GM18508 (cell line): ENCODE measurements at regions not wholly inside any gene's neighbourhood (a gene's known extent, or its start where the extent isn't known, plus 50 kb on each side); places are given as distances from the start of the nearest gene placed in this dataset.
"Not testable (repeated sequence)": the region's sequence is repeated elsewhere in the genome, so short reads cannot be mapped to it uniquely, and the experiment has no call there.

Experiments used
- ATAC-seq: cut with Tn5 transposase; IDR thresholded peaks from one replicate; pipeline ENCODE4 v1.9.1; 2021; ENCODE audit warnings: moderate number of reproducible peaks; ENCODE audit not compliant: insufficient read depth, unreplicated experiment

- no peak for ATAC-seq
Observed at GRCh38 chr1:79151006-79151796, 144.7 kb upstream of the ADGRL4 start.

DNA sequence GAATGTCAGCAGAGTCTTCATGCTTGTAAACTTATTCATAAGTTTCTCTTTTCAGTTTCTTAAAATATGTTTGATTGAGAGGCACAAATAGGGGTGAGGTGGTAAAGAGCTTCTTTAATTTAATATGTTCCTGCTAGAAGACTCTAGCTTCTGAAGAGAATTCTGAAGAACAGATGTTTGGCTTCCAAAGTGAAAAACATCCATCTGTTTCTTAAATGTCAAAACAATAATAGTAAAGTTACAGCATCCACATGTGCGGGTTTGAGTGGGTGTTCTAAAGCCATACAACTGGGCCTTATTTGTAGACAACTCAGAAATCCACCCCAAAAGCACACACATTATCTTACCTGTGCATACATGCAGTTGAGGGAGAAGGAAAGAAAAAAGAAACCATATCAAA, 144.0 kb upstream of the ADGRL4 start:
- ATAC-seq: no peak

DNA sequence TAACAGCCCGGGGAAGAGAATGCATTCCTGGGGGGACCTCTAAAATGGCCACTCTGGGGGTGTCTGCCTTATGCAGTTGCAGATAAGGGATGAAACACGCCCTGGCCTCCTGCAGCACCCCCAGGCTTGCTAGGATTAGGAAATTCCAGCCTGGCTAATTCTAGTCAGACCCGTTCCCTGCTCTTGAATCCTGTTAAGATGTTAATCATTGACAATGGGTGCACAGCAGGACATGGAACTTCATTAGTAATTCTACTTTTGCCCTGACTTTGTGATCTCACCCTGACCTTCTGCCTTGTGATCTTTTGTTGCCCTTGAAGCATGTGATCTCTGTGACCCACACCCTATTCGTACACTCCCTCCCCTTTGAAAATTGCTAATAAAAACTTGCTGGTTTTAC, 131.7 kb upstream of the ADGRL4 start:
- not testable (repeated sequence) for ATAC-seq

DNA sequence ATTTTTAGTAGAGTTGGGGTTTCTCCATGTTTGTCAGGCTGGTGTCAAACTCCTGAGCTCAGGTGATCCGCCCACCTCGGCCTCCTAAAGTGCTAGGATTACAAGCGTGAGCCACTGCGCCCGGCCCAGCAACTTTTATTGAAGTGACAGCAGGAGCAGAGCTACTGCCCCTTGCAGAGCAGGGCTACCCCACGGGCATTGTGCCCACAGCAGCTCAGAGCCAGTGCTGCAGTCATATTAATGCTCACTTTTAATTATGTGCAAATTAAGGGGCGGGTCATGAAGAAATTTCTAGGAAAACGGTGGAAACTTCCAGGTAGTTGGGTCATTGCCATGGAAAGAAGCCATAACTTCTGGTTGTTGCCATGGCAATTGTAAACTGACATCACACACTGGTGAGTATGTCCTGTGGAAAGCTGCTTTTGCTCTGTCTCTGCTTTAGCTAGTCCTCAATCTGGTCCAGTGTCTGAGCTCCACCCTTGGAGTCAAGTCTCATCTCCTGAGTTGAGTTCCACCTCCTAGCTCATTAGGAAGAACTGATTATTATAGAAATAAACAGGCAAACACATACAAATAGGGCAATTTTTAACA, 127.3 kb upstream of the ADGRL4 start:
- ATAC-seq: no peak

GRCh38 chr1:79131626-79132025, 125.1 kb upstream of the ADGRL4 start:
- no peak for ATAC-seq

GRCh38 chr1:79129914-79130313, 123.4 kb upstream of the ADGRL4 start:
- no peak for ATAC-seq

DNA sequence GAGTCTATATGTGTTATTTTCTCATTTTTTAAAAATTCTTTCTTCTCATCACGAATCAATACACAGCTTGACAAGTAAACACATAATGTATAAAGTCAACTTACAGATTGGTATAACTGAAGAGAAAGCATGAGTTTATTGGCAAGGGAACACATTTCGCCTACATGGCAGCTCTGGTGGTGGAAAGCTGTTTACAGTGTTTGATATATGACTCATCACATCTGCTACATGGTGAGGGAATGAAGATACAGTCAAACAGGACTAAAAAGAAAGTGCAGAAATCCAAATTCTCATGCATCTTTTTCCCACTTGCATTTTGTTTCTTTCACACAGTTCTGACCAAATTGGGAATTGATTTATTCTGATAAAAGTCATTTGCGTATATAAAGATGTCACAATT, 122.2 kb upstream of the ADGRL4 start:
- no peak for ATAC-seq

GRCh38 chr1:79124756-79125155, 118.2 kb upstream of the ADGRL4 start:
- ATAC-seq: no peak

GRCh38 chr1:79122521-79122920, 116.0 kb upstream of the ADGRL4 start:
- no peak for ATAC-seq

DNA sequence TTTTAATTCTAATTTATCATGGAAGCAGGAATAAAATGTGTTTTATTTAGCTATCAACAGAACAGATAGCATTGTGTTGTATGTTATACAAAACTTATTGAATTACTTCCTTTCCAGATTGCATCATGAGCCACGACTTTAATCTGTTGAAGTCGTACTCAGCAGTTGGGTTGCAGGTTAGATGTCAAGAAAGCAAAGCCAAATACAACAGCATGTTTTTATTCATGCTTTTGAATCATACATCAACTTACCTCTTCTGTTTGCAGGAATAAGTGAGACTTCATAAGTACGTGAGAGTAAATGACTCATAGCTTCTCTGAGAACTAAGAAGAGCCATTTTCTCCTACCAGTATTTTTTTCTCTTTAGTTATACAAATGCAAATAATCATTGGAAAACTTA, 110.8 kb upstream of the ADGRL4 start:
- ATAC-seq: no peak

GRCh38 chr1:79113836-79114235, 107.3 kb upstream of the ADGRL4 start:
- no peak for ATAC-seq

GRCh38 chr1:79110749-79111148, 104.2 kb upstream of the ADGRL4 start:
- no peak for ATAC-seq

GRCh38 chr1:79109445-79109844, 102.9 kb upstream of the ADGRL4 start:
- ATAC-seq: no peak

- no peak for ATAC-seq
Observed at GRCh38 chr1:79105500-79105899, 99.0 kb upstream of the ADGRL4 start.

DNA sequence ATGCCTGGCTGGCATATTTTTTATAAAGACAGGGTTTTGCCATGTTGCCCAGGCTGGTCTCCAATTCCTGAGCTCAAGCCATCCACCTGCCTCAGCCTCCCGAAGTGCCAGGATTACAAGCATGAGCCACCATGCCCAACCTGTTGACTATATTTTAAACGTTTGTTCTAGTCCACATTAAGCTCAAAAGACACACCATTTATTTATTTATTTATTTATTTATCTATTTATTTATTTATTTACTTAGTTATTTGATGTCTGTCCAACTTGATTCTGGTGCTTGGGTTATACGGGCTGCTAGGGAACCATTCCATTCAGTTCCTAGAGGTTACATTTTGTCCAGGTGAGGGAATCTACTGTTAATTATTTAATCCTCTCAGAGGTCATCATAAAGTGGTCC, 98.1 kb upstream of the ADGRL4 start:
- ATAC-seq: no peak

- no peak for ATAC-seq
Observed at GRCh38 chr1:79100385-79100784, 93.9 kb upstream of the ADGRL4 start.

GRCh38 chr1:79090985-79091384, 84.5 kb upstream of the ADGRL4 start:
- no peak for ATAC-seq

GRCh38 chr1:79089946-79090345, 83.4 kb upstream of the ADGRL4 start:
- ATAC-seq: no peak

DNA sequence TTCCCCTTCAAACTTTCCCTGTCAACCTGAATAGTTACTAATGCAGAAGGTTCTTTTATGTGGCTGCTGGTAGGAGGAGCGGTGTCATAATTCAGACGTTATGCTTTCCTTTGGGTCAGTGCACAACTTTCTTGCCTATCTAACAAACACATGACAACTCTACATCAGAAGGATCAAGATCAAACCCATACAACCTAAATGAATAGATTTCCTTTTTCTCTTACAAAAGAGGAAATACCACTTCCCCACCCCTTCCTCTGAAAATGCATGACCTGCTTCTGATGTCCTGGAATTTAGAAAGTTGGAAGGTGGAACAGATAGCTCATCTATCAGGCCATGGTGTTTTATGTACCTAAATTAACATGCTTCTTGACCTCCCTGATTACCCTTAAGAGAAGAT, 75.7 kb upstream of the ADGRL4 start:
- no peak for ATAC-seq

DNA sequence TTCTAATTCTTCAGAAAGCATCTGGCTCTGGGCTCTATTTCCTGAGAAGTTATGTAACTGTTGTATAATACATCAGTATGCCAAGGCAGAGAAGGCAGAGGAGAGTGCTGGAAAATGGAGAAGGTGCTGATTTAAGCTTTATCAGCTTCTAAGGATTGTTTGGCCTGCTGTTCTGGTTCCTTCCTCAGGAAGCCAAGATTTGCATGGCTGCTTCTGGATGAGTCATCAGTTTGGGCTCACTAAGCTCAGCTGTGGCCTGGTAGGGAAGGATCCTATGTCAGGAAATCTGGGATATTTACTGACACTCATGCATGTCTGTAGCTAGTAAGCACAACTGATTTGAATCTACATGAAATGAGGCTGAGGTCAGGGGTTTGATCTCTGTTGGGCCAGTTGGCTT, 73.2 kb upstream of the ADGRL4 start:
- no peak for ATAC-seq

DNA sequence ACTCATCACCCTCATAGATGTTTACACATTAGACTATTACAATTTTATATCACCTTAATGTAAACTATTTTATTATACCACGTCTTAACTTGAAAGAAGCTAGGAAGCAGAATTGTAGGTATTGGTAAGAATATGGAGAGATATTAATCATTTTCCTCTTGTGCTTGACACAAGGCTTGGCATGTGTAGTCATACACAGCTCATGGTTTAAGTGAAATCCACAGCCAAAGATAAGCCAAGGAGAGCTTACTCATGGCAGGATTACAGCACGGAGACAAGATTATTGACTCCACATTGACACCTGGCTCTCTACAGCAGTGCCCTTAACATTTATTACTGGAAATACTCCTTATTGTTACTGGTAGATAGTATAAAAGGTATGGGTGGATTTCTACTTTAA, 68.4 kb upstream of the ADGRL4 start:
- ATAC-seq: no peak

GRCh38 chr1:79069828-79070227, 63.3 kb upstream of the ADGRL4 start:
- ATAC-seq: no peak
